T-helper 2 cell treated with Interferon-gamma antibody and Interleukin-4, amounts not matched to agents 5 μg/mL and 100 μg/mL, for 36 hours (primary cell): ENCODE measurements at regions not wholly inside any gene's neighbourhood (a gene's known extent, or its start where the extent isn't known, plus 50 kb on each side); places are given as distances from the start of the nearest gene placed in this dataset.

Source experiments
- DNase-seq: peaks from one replicate; pipeline ENCODE4 v3.0.0; 2021; ENCODE audit warnings: low spot score
- H3K27ac Mint-ChIP-seq: one replicate; pipeline ENCODE4 v1.8.0; 2021; ENCODE audit warnings: mild to moderate bottlenecking, mixed read lengths
- H3K27me3 Mint-ChIP-seq: one replicate; pipeline ENCODE4 v1.8.0; 2021; ENCODE audit warnings: low read depth, mixed read lengths
- H3K36me3 Mint-ChIP-seq: one replicate; pipeline ENCODE4 v1.8.0; 2021; ENCODE audit warnings: low read depth, mixed read lengths
- H3K4me1 Mint-ChIP-seq: one replicate; pipeline ENCODE4 v1.8.0; 2021; ENCODE audit warnings: low read depth, mixed read lengths
- H3K4me3 Mint-ChIP-seq: one replicate; pipeline ENCODE4 v1.8.0; 2022; ENCODE audit warnings: mild to moderate bottlenecking, moderate library complexity, mixed read lengths
- H3K9me3 Mint-ChIP-seq: one replicate; pipeline ENCODE4 v1.8.0; 2021; ENCODE audit warnings: mixed read lengths

- peaks cover 48% of the 10 kb centered on the region for H3K27me3 Mint-ChIP-seq
- no peak for DNase-seq
- peaks cover 8% of the 10 kb centered on the region for H3K9me3 Mint-ChIP-seq
- no peak overlapping the region for H3K27ac Mint-ChIP-seq
- peaks cover 41% of the 10 kb centered on the region for H3K4me1 Mint-ChIP-seq
- no peak overlapping the region for H3K4me3 Mint-ChIP-seq
- H3K36me3 Mint-ChIP-seq, result peaks cover 10% of the 10 kb centered on the region
Measured at GRCh38 chr2:12287220-12287751, 429.4 kb upstream of the TRIB2 start.

- Mint-ChIP-seq H3K27me3 (peaks cover 48% of the 10 kb centered on the region), H3K4me1 (peaks cover 41% of the 10 kb centered on the region), H3K27ac (no peak overlapping the region), H3K36me3 (peaks cover 13% of the 10 kb centered on the region), H3K4me3 (no peak overlapping the region), H3K9me3 (peaks cover 11% of the 10 kb centered on the region)
- no peak for DNase-seq
Measured at GRCh38 chr2:12288048-12288447, 428.7 kb upstream of the TRIB2 start.

- peaks cover 40% of the 10 kb centered on the region for H3K27me3 Mint-ChIP-seq
- no peak overlapping the region for H3K27ac Mint-ChIP-seq
- H3K4me3 Mint-ChIP-seq, result no peak overlapping the region
- H3K9me3 Mint-ChIP-seq, result peaks cover 11% of the 10 kb centered on the region
- H3K4me1 Mint-ChIP-seq, result peaks cover 44% of the 10 kb centered on the region
- no peak for DNase-seq
- H3K36me3 Mint-ChIP-seq, result peaks cover 15% of the 10 kb centered on the region
Measured at GRCh38 chr2:12289120-12289802, 427.5 kb upstream of the TRIB2 start.

GRCh38 chr2:12291303-12291702 lies 425.4 kb upstream of the TRIB2 start:
- DNase-seq, result no peak
- Mint-ChIP-seq H3K36me3 (peaks cover 19% of the 10 kb centered on the region), H3K4me3 (no peak overlapping the region), H3K9me3 (peaks cover 11% of the 10 kb centered on the region), H3K27ac (no peak overlapping the region), H3K27me3 (peaks cover 32% of the 10 kb centered on the region), H3K4me1 (peaks cover 55% of the 10 kb centered on the region)

GRCh38 chr2:12293874-12294273 lies 422.9 kb upstream of the TRIB2 start:
- DNase-seq, result peak; percentile 48
- H3K36me3 Mint-ChIP-seq, result peaks cover 25% of the 10 kb centered on the region
- peaks cover 51% of the 10 kb centered on the region for H3K4me1 Mint-ChIP-seq
- peak overlapping the region; percentile 35 for H3K4me3 Mint-ChIP-seq
- H3K27ac Mint-ChIP-seq, result peak overlapping the region; percentile 80
- peaks cover 22% of the 10 kb centered on the region for H3K27me3 Mint-ChIP-seq
- peaks cover 15% of the 10 kb centered on the region for H3K9me3 Mint-ChIP-seq

GRCh38 chr2:12295856-12296519 lies 420.7 kb upstream of the TRIB2 start:
- peaks cover 50% of the 10 kb centered on the region for H3K4me1 Mint-ChIP-seq
- no peak for DNase-seq
- peak overlapping the region; percentile 51 for H3K4me3 Mint-ChIP-seq
- peaks cover 13% of the 10 kb centered on the region for H3K27me3 Mint-ChIP-seq
- H3K9me3 Mint-ChIP-seq, result peaks cover 14% of the 10 kb centered on the region
- peak overlapping the region; percentile 64 for H3K27ac Mint-ChIP-seq
- H3K36me3 Mint-ChIP-seq, result peaks cover 25% of the 10 kb centered on the region

GRCh38 chr2:12296915-12297314 lies 419.8 kb upstream of the TRIB2 start:
- Mint-ChIP-seq H3K27ac (no peak overlapping the region), H3K4me3 (no peak overlapping the region), H3K4me1 (peaks cover 46% of the 10 kb centered on the region), H3K9me3 (peaks cover 7% of the 10 kb centered on the region), H3K27me3 (peaks cover 9% of the 10 kb centered on the region), H3K36me3 (peaks cover 19% of the 10 kb centered on the region)
- DNase-seq, result no peak

- Mint-ChIP-seq H3K4me3 (no peak overlapping the region), H3K27ac (no peak overlapping the region), H3K27me3 (peaks cover 9% of the 10 kb centered on the region), H3K4me1 (peaks cover 55% of the 10 kb centered on the region), H3K9me3 (peaks cover 4% of the 10 kb centered on the region), H3K36me3 (peaks cover 15% of the 10 kb centered on the region)
- no peak for DNase-seq
Measured at GRCh38 chr2:12298352-12298751, 418.4 kb upstream of the TRIB2 start.

- H3K27ac Mint-ChIP-seq, result no peak overlapping the region
- no peak for DNase-seq
- no peak overlapping the region for H3K4me3 Mint-ChIP-seq
- H3K36me3 Mint-ChIP-seq, result peaks cover 15% of the 10 kb centered on the region
- peaks cover 4% of the 10 kb centered on the region for H3K9me3 Mint-ChIP-seq
- peaks cover 53% of the 10 kb centered on the region for H3K4me1 Mint-ChIP-seq
- peaks cover 9% of the 10 kb centered on the region for H3K27me3 Mint-ChIP-seq
Measured at GRCh38 chr2:12299431-12299830, 417.3 kb upstream of the TRIB2 start.

GRCh38 chr2:12300019-12300602 lies 416.6 kb upstream of the TRIB2 start:
- Mint-ChIP-seq H3K9me3 (peaks cover 4% of the 10 kb centered on the region), H3K4me3 (no peak overlapping the region), H3K27me3 (peaks cover 9% of the 10 kb centered on the region), H3K36me3 (peaks cover 14% of the 10 kb centered on the region), H3K27ac (no peak overlapping the region), H3K4me1 (peaks cover 53% of the 10 kb centered on the region)
- no peak for DNase-seq

GRCh38 chr2:12300927-12301326 lies 415.8 kb upstream of the TRIB2 start:
- Mint-ChIP-seq H3K27ac (no peak overlapping the region), H3K4me3 (no peak overlapping the region), H3K4me1 (peaks cover 50% of the 10 kb centered on the region), H3K27me3 (peaks cover 9% of the 10 kb centered on the region), H3K9me3 (peaks cover 4% of the 10 kb centered on the region), H3K36me3 (peaks cover 13% of the 10 kb centered on the region)
- DNase-seq, result no peak

- Mint-ChIP-seq H3K27ac (peak overlapping the region; percentile 27), H3K4me1 (peaks cover 42% of the 10 kb centered on the region), H3K36me3 (peaks cover 9% of the 10 kb centered on the region), H3K9me3 (peaks cover 6% of the 10 kb centered on the region), H3K27me3 (peaks cover 2% of the 10 kb centered on the region), H3K4me3 (peak overlapping the region; percentile 25)
- no peak for DNase-seq
Measured at GRCh38 chr2:12302140-12302539, 414.6 kb upstream of the TRIB2 start.

GRCh38 chr2:12302691-12303090 lies 414.0 kb upstream of the TRIB2 start:
- Mint-ChIP-seq H3K27ac (no peak overlapping the region), H3K4me3 (no peak overlapping the region), H3K4me1 (peaks cover 41% of the 10 kb centered on the region), H3K36me3 (peaks cover 6% of the 10 kb centered on the region), H3K27me3 (no peaks in the 10 kb centered on the region), H3K9me3 (peaks cover 6% of the 10 kb centered on the region)
- no peak for DNase-seq
